Embryonic facial prominence (tissue), 1 donor: ENCODE measurements at regions not wholly inside any gene's neighbourhood (a gene's known extent, or its start where the extent isn't known, plus 50 kb on each side); places are given as distances from the start of the nearest gene placed in this dataset.

ENCODE experiments used
- DNase-seq: peaks from one replicate; pipeline ENCODE4 v3.0.0-alpha.2; 2016; ENCODE audit errors: extremely low spot score

DNA sequence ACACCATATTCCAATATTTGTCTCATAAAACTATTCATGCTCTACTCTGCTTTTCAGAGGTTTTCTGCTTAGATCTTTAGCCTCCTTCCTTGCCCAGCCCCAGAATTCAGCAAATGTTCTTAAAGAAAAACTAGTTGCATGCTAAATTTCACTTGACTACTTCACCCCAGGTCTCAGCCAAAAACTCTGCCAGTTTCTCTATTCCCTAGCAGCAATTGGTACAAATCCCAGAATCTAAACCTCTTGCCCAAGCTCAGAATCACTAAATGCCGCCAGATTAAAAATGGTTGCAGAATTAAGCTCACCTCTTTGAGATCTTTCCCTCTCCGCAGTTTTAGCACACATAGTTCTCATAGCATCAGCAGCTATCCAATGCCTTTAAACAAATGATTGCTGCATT, 331.2 kb upstream of the SMARCA2 start:
- no peak for DNase-seq

- DNase-seq: no peak
Observed at GRCh38 chr9:1698991-1699390, 316.2 kb upstream of the SMARCA2 start.

DNA sequence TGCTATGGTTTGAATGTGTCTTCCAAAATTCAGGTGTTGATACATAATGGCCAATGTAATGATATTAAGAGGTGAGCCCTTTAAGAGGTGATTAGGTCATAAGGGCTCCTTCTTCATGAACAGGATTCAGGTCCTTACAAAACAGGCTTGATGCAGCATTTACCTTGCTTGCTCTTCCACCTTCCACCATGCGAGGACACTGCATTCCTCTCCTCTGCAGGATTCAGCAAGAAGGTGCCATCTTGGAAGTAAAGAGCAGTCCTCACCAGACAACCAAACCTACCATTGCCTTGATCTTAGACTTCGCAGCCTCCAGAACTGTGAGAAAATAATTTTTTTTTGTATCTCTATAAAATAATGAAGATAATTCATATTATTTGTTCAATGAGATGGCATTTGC, 314.0 kb upstream of the SMARCA2 start:
- DNase-seq: no peak

DNA sequence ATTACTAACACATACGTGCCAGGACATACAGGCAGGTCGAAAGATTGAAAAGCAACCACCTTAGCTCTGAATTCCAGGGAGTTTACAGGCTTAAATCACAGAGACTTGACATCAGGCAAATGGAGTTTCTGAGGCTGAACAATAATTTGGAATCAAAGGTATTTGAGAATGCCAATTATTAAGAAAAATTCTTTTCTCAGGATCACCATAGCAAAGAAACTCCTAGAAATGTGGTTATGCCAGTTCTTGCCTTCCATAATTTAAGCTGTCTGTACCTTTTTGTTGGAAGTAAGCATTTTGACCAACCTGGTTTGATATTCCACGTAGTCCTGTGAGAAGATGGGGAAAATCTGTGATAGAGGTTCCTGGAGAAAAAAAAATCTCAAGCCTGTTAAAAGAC, 312.4 kb upstream of the SMARCA2 start:
- DNase-seq: no peak

DNA sequence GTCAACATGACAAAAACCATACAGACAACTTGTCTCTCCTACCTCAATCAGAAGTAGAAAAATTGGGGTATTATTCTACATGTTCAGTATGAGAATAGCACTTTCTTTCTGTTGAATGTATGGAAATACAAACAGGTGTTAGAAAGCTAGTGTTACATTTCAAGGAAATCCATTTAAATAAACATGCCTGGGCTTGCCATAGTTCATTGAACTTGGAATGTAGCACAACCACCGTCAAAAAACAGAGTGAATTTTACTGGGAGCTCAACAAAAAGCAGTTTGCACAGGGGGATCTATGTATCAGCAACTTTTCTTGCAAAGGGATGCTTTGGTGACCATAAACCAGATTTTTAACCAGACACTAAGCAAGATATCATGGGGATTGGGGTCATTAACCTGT, 307.9 kb upstream of the SMARCA2 start:
- no peak for DNase-seq

DNA sequence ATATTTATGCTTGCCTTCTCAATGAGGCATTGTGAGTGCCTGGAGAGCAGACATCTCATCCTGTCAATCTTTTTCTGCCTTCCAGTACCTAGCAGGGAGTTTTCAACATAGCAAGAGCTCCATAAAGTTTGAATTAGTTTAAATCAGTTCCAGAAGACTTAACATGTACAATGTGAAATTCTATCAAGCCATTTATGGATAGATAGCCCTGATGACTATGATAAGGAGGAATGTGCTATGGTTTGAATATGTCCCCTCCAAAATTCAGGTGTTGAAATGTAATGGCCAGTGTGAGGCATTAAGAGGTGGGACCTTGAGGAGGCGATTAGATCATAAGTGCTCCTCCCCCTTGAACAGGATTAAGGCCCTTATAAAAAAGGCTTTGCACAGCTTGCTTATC, 306.9 kb upstream of the SMARCA2 start:
- DNase-seq: no peak

DNA sequence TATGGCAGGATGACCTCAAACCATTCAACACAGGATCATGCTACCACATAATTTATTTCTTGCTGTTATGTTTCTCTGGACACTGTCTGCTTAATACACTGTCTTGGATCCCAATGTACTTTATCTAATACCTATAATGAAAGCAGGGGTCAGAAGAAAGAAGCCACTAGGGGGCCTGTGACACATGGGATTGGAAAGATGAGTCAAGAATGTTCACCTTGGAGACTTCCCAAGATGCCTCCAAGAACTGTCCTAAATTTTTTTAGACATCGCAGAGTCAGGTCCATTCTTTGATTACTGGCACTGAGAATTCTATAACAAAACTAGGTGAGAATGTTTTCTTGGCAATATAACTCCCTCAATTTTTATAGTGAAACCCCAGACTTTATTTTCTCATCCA, 305.8 kb upstream of the SMARCA2 start:
- no peak for DNase-seq

DNA sequence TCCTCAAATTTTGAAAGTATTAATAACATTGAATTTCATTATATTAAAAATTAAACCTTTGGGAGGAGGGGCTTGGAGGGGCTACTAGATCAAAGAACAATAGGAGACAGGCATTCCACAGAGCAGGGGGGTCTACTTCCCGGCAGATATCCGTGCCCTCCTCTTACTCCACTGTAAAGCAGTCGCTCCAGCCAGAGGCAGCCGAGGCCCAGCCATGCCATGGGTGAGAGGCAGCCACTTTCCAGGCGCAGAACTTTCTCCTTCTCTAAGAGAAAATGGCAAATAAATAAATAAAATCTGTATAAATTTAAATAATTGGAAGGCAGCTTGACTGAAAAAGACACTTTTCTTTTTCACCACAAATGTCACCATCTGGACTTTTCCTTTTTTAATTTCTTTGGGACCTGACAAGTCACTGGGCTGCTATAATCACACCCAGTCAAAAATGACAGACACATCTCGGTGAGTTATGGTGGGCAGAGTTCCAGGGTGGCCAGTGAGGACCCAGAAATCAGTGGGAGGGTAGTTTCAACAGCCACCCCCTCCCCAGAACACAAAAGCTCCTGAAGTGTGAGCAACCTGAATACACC, 302.2 kb upstream of the SMARCA2 start:
- DNase-seq: no peak

DNA sequence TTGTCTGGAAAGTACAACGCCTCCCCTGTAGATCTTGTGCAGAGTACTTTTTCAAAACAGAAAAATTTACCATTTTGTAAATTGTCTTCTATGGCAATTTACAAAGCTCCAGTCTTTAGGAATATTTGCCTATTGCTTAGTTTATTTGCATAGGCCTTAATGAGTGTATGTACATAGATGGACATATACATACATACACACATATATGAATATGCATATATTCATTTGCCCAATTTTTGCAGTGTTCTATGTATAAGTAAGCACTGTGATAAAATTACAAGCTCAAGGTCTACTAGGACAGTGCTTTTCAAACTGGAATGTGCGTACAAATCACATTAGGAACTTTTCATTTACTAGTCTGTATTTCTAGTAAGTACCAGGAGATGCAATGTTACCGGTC, 301.3 kb upstream of the SMARCA2 start:
- DNase-seq: no peak

GRCh38 chr9:1717882-1718281, 297.3 kb upstream of the SMARCA2 start:
- DNase-seq: no peak

DNA sequence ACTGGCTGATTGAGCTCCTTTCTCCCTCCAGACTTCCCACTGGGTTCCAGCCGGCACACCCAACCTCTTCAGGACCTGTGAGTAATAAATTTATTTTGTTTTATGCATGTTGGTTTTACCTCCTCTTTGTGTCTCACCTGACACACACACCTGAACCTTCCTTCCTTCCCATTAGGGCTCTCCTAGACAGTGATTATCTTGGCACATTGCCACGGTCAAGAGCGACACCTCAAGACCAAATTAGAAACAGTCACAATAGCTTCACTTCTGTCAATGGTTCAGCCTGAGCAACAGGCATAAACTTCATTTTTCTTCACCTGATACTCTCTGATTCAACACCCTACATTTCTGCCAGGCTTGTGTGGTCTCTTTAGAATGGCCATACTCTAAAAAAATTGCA, 296.3 kb upstream of the SMARCA2 start:
- DNase-seq: no peak

DNA sequence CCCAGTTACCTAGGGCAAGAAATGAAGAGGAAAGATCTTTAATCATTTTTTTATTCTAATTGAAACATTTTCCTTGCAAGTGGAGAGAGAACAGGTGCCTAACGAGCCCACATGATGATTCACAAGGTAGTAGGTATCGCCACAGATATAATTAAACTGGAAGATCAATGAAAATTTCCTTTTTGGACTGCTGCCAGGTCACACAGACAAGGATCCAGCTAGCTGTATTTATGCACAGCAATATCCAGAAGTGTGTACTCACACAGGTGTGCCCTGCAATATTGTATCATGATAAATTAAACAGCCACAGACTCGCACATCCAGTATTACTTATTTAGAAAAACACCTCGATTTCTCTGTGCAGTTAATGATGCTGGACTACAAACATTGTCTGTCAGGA, 294.0 kb upstream of the SMARCA2 start:
- no peak for DNase-seq

DNA sequence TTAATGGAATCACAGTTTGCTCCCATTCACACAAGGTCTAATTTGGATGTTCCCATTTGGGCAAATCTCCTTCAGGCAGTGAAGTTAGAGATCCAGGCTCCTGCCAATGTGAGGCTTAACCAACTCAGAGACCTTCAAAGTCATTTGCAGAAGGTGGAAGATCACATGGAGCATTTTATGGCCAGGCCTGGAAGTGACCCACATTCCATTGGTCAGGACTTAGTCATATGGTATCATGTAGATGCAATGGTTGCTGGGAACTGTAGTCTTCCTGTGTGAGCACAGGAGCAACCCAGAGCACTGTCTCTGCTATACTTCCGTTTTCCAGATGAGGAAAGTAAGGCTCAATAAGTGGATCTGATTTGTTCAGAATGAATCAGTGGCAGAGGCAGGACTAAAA, 292.7 kb upstream of the SMARCA2 start:
- no peak for DNase-seq

DNA sequence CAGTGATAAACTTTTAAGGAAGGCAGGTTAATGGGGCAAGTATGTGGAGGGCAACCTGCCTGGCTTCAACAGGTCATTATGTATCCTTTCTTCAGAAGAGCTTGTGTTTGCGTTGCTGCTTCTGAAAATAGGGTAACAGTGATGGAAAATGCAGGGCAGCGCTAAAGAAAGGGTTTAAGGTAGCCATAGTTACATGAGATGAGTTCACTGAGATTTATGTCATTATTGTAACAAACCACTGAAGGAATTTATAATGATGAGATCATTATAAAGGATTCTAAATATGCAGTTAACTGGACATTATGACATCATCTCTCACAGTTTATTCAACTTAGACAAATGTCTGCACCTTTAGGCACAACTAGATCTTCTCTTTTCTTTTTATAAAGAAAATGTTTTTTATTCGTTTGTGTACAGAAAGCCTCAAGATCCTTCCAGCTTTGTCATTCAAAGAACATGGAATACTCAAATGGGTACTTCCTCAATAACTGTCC, 291.6 kb upstream of the SMARCA2 start:
- no peak for DNase-seq

- DNase-seq: no peak
Observed at GRCh38 chr9:1726993-1727759, 288.0 kb upstream of the SMARCA2 start.

GRCh38 chr9:1729631-1730030, 285.5 kb upstream of the SMARCA2 start:
- DNase-seq: no peak

DNA sequence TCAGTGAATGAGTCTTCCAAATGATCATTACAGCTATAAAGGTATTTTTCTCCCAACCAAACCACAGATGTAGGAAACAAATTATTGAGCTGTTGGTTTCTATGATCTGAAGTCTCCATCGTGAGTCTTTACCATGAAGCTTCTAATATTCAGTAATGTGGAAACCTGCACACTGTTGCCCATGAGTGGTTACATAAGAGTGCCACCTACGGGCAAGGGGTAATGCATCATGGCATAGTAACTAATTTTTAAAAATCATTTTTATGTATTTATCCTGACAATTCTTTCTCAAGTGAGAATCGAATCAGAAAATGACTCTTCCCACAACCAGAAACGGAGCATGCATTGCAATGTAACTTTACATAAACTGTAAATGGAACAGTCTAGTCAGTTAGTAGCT, 282.5 kb upstream of the SMARCA2 start:
- DNase-seq: no peak

DNA sequence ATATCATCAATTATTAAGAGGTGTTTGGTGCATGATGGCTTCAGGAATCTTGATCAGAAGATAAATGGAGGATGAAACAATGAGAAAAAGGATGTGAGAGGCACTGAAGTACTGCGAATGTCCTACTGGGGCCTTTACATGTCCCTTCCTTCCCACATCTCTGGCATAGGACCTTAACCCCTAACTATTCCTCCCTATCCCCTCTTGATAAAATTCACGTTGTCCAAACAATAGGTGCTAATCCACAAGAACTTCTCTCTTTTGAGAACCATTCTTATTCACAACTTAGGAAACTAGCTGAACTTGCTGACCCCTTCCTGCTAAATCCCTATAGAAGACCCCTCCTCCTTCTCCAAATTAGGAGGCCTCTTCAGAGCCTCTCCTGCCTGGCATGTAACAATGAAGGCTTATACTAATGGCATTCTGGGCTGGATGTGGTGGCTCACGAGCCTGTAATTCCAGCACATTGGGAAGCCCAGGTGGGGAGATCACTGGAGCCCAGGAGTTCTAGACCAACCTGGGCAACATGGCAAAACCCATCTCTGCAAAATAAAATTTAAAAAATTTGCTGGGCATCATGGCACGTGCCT, 276.5 kb upstream of the SMARCA2 start:
- no peak for DNase-seq

GRCh38 chr9:1743121-1743960, 271.8 kb upstream of the SMARCA2 start:
- no peak for DNase-seq

DNA sequence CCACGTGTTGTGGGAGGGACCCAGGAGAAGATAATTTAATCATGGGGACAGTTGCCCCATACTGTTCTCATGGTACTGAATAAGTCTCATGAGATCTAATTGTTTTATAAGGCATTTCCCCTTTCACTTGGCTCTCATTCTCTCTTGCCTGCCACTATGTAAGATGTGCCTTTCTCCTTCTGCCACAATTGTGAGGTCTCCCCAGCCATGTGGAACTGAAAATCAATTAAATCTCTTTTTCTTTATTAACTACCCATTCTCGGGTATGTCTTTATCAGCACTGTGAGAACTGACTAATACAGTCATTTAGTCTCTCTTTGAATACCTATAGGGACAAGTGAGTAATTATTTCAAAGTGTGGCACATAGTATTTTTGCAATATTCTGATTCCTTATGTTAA, 269.2 kb upstream of the SMARCA2 start:
- no peak for DNase-seq

- no peak for DNase-seq
Observed at GRCh38 chr9:1747417-1747967, 267.7 kb upstream of the SMARCA2 start.

- DNase-seq: no peak
Observed at GRCh38 chr9:1748407-1748806, 266.7 kb upstream of the SMARCA2 start.
